CD4-positive, alpha-beta memory T cell (primary cell): ENCODE measurements at regions not wholly inside any gene's neighbourhood (a gene's known extent, or its start where the extent isn't known, plus 50 kb on each side); places are given as distances from the start of the nearest gene placed in this dataset.
"Not testable (repeated sequence)": the region's sequence is repeated elsewhere in the genome, so short reads cannot be mapped to it uniquely, and the experiment has no call there.

Experiments used
- CTCF ChIA-PET: fragments of 350-600 bp; sonication (Branson Sonifier 250); formaldehyde crosslinking; loops from one replicate; lab custom pipeline; 2021; ENCODE audit warnings: inconsistent platforms; ENCODE audit not compliant: partially characterized antibody; lab: Charles Lee
- POLR2A ChIA-PET: fragments of 350-600 bp; sonication (Branson Sonifier 250); formaldehyde crosslinking; loops from one replicate; lab custom pipeline; 2021; ENCODE audit not compliant: partially characterized antibody; lab: Charles Lee
- DNase-seq, 5 donors: peaks; one replicate each; pipeline versions ENCODE4 v3.0.0 to v3.0.0-alpha.2; 2020 to 2022; ENCODE audit warnings: mixed read lengths in 1 of 5
- H3K27ac ChIP-seq: one replicate; pipeline ENCODE4 v1.7.0; 2013; ENCODE audit warnings: low read depth, low read length
- H3K27me3 ChIP-seq: 2 replicates; pipeline ENCODE4 v1.7.0; 2013; ENCODE audit warnings: mild to moderate bottlenecking, low read length, moderate library complexity; ENCODE audit not compliant: insufficient read depth
- H3K36me3 ChIP-seq: 2 replicates; pipeline ENCODE4 v1.7.0; 2013; ENCODE audit warnings: mild to moderate bottlenecking, low read length, moderate library complexity; ENCODE audit not compliant: insufficient read depth
- H3K4me1 ChIP-seq: 2 replicates; pipeline ENCODE4 v1.7.0; 2013; ENCODE audit warnings: mild to moderate bottlenecking, low read length, moderate library complexity; ENCODE audit not compliant: insufficient read depth
- H3K4me3 ChIP-seq, 2 donors: one replicate each; pipeline ENCODE4 v1.7.0; 2013; ENCODE audit warnings: low read length in 2 of 2, mild to moderate bottlenecking in 1 of 2
- H3K9me3 ChIP-seq, 2 donors: one replicate each; pipeline ENCODE4 v1.7.0; 2013; ENCODE audit warnings: low read length in 2 of 2, control low read depth in 1 of 2; ENCODE audit not compliant: control insufficient read depth in 1 of 2
- H3K27ac Mint-ChIP-seq, 7 donors: one replicate each; pipeline ENCODE4 v1.8.0; 2020 to 2021; ENCODE audit warnings: mixed read lengths in 7 of 7, mild to moderate bottlenecking in 6 of 7, inconsistent platforms in 3 of 7, moderate library complexity in 3 of 7
- H3K27me3 Mint-ChIP-seq, 2 donors: one replicate each; pipeline ENCODE4 v1.8.0; 2020 to 2021; ENCODE audit warnings: mixed read lengths in 2 of 2
- H3K36me3 Mint-ChIP-seq, 2 donors: one replicate each; pipeline ENCODE4 v1.8.0; 2020 to 2021; ENCODE audit warnings: mixed read lengths in 2 of 2, inconsistent platforms in 1 of 2, mild to moderate bottlenecking in 1 of 2
- H3K4me1 Mint-ChIP-seq, 4 donors: one replicate each; pipeline ENCODE4 v1.8.0; 2020 to 2021; ENCODE audit warnings: mixed read lengths in 4 of 4, mild to moderate bottlenecking in 1 of 4
- H3K4me3 Mint-ChIP-seq, 8 donors: one replicate each; pipeline ENCODE4 v1.8.0; 2020 to 2021; ENCODE audit warnings: mixed read lengths in 8 of 8, mild to moderate bottlenecking in 7 of 8, moderate library complexity in 6 of 8, inconsistent platforms in 3 of 8
- H3K9me3 Mint-ChIP-seq, 8 donors: one replicate each; pipeline ENCODE4 v1.8.0; 2020 to 2021; ENCODE audit warnings: mixed read lengths in 8 of 8, mild to moderate bottlenecking in 5 of 8, inconsistent platforms in 3 of 8, moderate library complexity in 1 of 8
- intact Hi-C: fragments of 100-400 bp; cut with micrococcal nuclease; formaldehyde crosslinking; loops from one replicate; pipeline ENCODE4 v1.15.1; 2023

- Histone ChIP-seq H3K4me3 (no peak overlapping the region), H3K9me3 (no peaks in the 10 kb centered on the region), H3K36me3 (no peaks in the 10 kb centered on the region), H3K27me3 (no peaks in the 10 kb centered on the region), H3K27ac (no peak overlapping the region), H3K4me1 (no peaks in the 10 kb centered on the region)
- Mint-ChIP-seq H3K9me3 (no peaks in the 10 kb centered on the region), H3K27ac (no peak overlapping the region), H3K36me3 (no peaks in the 10 kb centered on the region), H3K4me1 (no peaks in the 10 kb centered on the region), H3K27me3 (peaks cover 6 to 9% of the 10 kb centered on the region in 2 donors), H3K4me3 (no peak overlapping the region)
- DNase-seq: no peak
- CTCF ChIA-PET: no interaction called here
- intact Hi-C loops: no loop called here
- POLR2A ChIA-PET: no interaction called here
Observed at GRCh38 chr9:93776256-93776655, 178.9 kb downstream of the BARX1 start.

- peaks cover 5 to 9% of the 10 kb centered on the region in 2 donors for H3K27me3 Mint-ChIP-seq
- Histone ChIP-seq H3K4me3 (no peak overlapping the region), H3K4me1 (no peaks in the 10 kb centered on the region), H3K27me3 (no peaks in the 10 kb centered on the region), H3K27ac (no peak overlapping the region), H3K36me3 (no peaks in the 10 kb centered on the region), H3K9me3 (no peaks in the 10 kb centered on the region)
- CTCF ChIA-PET: no interaction called here
- no peak overlapping the region for H3K4me3 Mint-ChIP-seq
- POLR2A ChIA-PET: no interaction called here
- peaks cover 0 to 7% (median 2%) of the 10 kb centered on the region in 8 donors for H3K9me3 Mint-ChIP-seq
- no peak for DNase-seq
- intact Hi-C loops: no loop called here
- H3K4me1 Mint-ChIP-seq: no peaks in the 10 kb centered on the region
- H3K36me3 Mint-ChIP-seq: no peaks in the 10 kb centered on the region
- no peak overlapping the region for H3K27ac Mint-ChIP-seq
Observed at GRCh38 chr9:93774331-93775102, 180.6 kb downstream of the BARX1 start.

GRCh38 chr9:93771276-93771675, 183.9 kb downstream of the BARX1 start:
- H3K4me1 Mint-ChIP-seq: no peaks in the 10 kb centered on the region
- H3K27ac ChIP-seq: no peak overlapping the region
- intact Hi-C loops: no loop called here
- ChIA-PET POLR2A (interaction anchor here (0.5 kb wide), 1 partner anchor 14 kb away, joined by 3 read pairs; no protein-coding TSS in a partner anchor), CTCF (no interaction called here)
- H3K4me1 ChIP-seq: no peaks in the 10 kb centered on the region
- H3K4me3 Mint-ChIP-seq: no peak overlapping the region
- peaks cover 5 to 9% of the 10 kb centered on the region in 2 donors for H3K27me3 Mint-ChIP-seq
- no peak overlapping the region for H3K4me3 ChIP-seq
- no peaks in the 10 kb centered on the region for H3K36me3 ChIP-seq
- no peaks in the 10 kb centered on the region for H3K9me3 ChIP-seq
- no peak overlapping the region for H3K27ac Mint-ChIP-seq
- H3K27me3 ChIP-seq: no peaks in the 10 kb centered on the region
- H3K36me3 Mint-ChIP-seq: no peaks in the 10 kb centered on the region
- peaks cover 0 to 20% (median 12%) of the 10 kb centered on the region in 8 donors for H3K9me3 Mint-ChIP-seq
- no peak for DNase-seq

- Histone ChIP-seq H3K27ac (no peak overlapping the region), H3K4me1 (no peaks in the 10 kb centered on the region), H3K9me3 (peaks cover 0 to 11% of the 10 kb centered on the region in 2 donors), H3K4me3 (no peak overlapping the region), H3K36me3 (no peaks in the 10 kb centered on the region), H3K27me3 (no peaks in the 10 kb centered on the region)
- Mint-ChIP-seq H3K27me3 (peaks cover 11 to 12% of the 10 kb centered on the region in 2 donors), H3K36me3 (no peaks in the 10 kb centered on the region), H3K4me3 (no peak overlapping the region), H3K4me1 (no peaks in the 10 kb centered on the region), H3K9me3 (peaks cover 3 to 29% (median 20%) of the 10 kb centered on the region in 8 donors), H3K27ac (no peak overlapping the region)
- intact Hi-C loops: no loop called here
- DNase-seq: no peak
- CTCF ChIA-PET: interaction anchor here (1.0 kb wide), 1 partner anchor 9 kb away, joined by 3 read pairs; no protein-coding TSS in a partner anchor
- POLR2A ChIA-PET: no interaction called here
Observed at GRCh38 chr9:93761822-93762221, 185.4 kb downstream of the PHF2 start.

- POLR2A ChIA-PET: no interaction called here
- Histone ChIP-seq H3K9me3 (peaks cover 0 to 15% of the 10 kb centered on the region in 2 donors), H3K36me3 (no peaks in the 10 kb centered on the region), H3K27me3 (no peaks in the 10 kb centered on the region), H3K27ac (no peak overlapping the region), H3K4me3 (no peak overlapping the region), H3K4me1 (no peaks in the 10 kb centered on the region)
- Mint-ChIP-seq H3K36me3 (peaks cover 10 to 11% of the 10 kb centered on the region in 2 donors), H3K27ac (no peak overlapping the region), H3K4me3 (no peak overlapping the region), H3K27me3 (peaks cover 7 to 9% of the 10 kb centered on the region in 2 donors), H3K9me3 (peaks cover 9 to 84% (median 74%) of the 10 kb centered on the region in 8 donors), H3K4me1 (no peaks in the 10 kb centered on the region)
- intact Hi-C loops: no loop called here
- CTCF ChIA-PET: no interaction called here
- no peak for DNase-seq
Observed at GRCh38 chr9:93750045-93750444, 173.7 kb downstream of the PHF2 start.

GRCh38 chr9:93748827-93749226, 172.4 kb downstream of the PHF2 start:
- peaks cover 9 to 81% (median 71%) of the 10 kb centered on the region in 8 donors for H3K9me3 Mint-ChIP-seq
- H3K36me3 Mint-ChIP-seq, H3K4me1 ChIP-seq, H3K27ac Mint-ChIP-seq, H3K27me3 ChIP-seq, intact Hi-C loops, H3K4me3 Mint-ChIP-seq, POLR2A ChIA-PET, H3K27me3 Mint-ChIP-seq, H3K36me3 ChIP-seq, H3K27ac ChIP-seq, H3K4me3 ChIP-seq, CTCF ChIA-PET, H3K4me1 Mint-ChIP-seq, DNase-seq: not testable (repeated sequence)
- peaks cover 0 to 15% of the 10 kb centered on the region in 2 donors for H3K9me3 ChIP-seq

- no peaks in the 10 kb centered on the region for H3K4me1 ChIP-seq
- intact Hi-C loops: no loop called here
- CTCF ChIA-PET: no interaction called here
- Mint-ChIP-seq H3K27ac (no peak overlapping the region), H3K36me3 (no peaks in the 10 kb centered on the region), H3K4me1 (no peaks in the 10 kb centered on the region), H3K9me3 (peaks cover under 1 to 56% (median 35%) of the 10 kb centered on the region in 8 donors), H3K4me3 (no peak overlapping the region), H3K27me3 (peaks cover 15 to 17% of the 10 kb centered on the region in 2 donors)
- no peaks in the 10 kb centered on the region for H3K36me3 ChIP-seq
- peaks cover under 1% of the 10 kb centered on the region for H3K27me3 ChIP-seq
- H3K4me3 ChIP-seq: no peak overlapping the region
- POLR2A ChIA-PET: no interaction called here
- no peaks in the 10 kb centered on the region for H3K9me3 ChIP-seq
- no peak overlapping the region for H3K27ac ChIP-seq
- DNase-seq: no peak
Observed at GRCh38 chr9:93731963-93732362, 155.6 kb downstream of the PHF2 start.
